HG02981 (cell line): ENCODE measurements at regions not wholly inside any gene's neighbourhood (a gene's known extent, or its start where the extent isn't known, plus 50 kb on each side); places are given as distances from the start of the nearest gene placed in this dataset.

ENCODE experiments used
- ATAC-seq: cut with Tn5 transposase; IDR thresholded peaks from one replicate; pipeline ENCODE4 v1.9.1; 2021; ENCODE audit warnings: mild to moderate bottlenecking, moderate library complexity; ENCODE audit not compliant: unreplicated experiment

GRCh38 chr9:20200581-20200980 is 411.7 kb upstream of the SLC24A2 start:
- no peak for ATAC-seq

- no peak for ATAC-seq
Observed at GRCh38 chr9:20199111-20199510, 410.3 kb upstream of the SLC24A2 start.

- peak; percentile 57 for ATAC-seq
Observed at GRCh38 chr9:20197976-20198685, 409.3 kb upstream of the SLC24A2 start.

GRCh38 chr9:20191228-20191840 is 402.5 kb upstream of the SLC24A2 start:
- ATAC-seq, result no peak

GRCh38 chr9:20189871-20190270 is 401.0 kb upstream of the SLC24A2 start:
- ATAC-seq, result no peak

GRCh38 chr9:20188616-20189369 is 400.0 kb upstream of the SLC24A2 start:
- no peak for ATAC-seq

- ATAC-seq, result no peak
Observed at GRCh38 chr9:20187318-20187717, 398.5 kb upstream of the SLC24A2 start.

- no peak for ATAC-seq
Observed at GRCh38 chr9:20186823-20187222, 398.0 kb upstream of the SLC24A2 start.

GRCh38 chr9:20186231-20186630 is 397.4 kb upstream of the SLC24A2 start:
- no peak for ATAC-seq

- no peak for ATAC-seq
Observed at GRCh38 chr9:20184541-20184940, 395.7 kb upstream of the SLC24A2 start.

GRCh38 chr9:20178679-20179078 is 389.8 kb upstream of the SLC24A2 start:
- no peak for ATAC-seq

- ATAC-seq, result no peak
Observed at GRCh38 chr9:20178197-20178596, 389.4 kb upstream of the SLC24A2 start.

- ATAC-seq, result no peak
Observed at GRCh38 chr9:20170122-20170521, 381.3 kb upstream of the SLC24A2 start.

GRCh38 chr9:20152151-20152725 is 363.4 kb upstream of the SLC24A2 start:
- no peak for ATAC-seq

- no peak for ATAC-seq
Observed at GRCh38 chr9:20148416-20148815, 359.6 kb upstream of the SLC24A2 start.

- no peak for ATAC-seq
Observed at GRCh38 chr9:20144197-20144596, 355.4 kb upstream of the SLC24A2 start.

GRCh38 chr9:20139763-20140290 is 351.0 kb upstream of the SLC24A2 start:
- ATAC-seq, result no peak

- no peak for ATAC-seq
Observed at GRCh38 chr9:20138841-20139240, 350.0 kb upstream of the SLC24A2 start.

- ATAC-seq, result no peak
Observed at GRCh38 chr9:20138116-20138515, 349.3 kb upstream of the SLC24A2 start.

- no peak for ATAC-seq
Observed at GRCh38 chr9:20137425-20137824, 348.6 kb upstream of the SLC24A2 start.

- no peak for ATAC-seq
Observed at GRCh38 chr9:20135119-20135697, 346.4 kb upstream of the SLC24A2 start.
